NCI-H187 treated with DMSO at 0.1 percent for 48 hours (cell line): ENCODE measurements at regions not wholly inside any gene's neighbourhood (a gene's known extent, or its start where the extent isn't known, plus 50 kb on each side); places are given as distances from the start of the nearest gene placed in this dataset.

Source experiments
- DNase-seq: peaks from one replicate; lab custom pipeline; 2025; lab: John Stamatoyannopoulos, UW

DNA sequence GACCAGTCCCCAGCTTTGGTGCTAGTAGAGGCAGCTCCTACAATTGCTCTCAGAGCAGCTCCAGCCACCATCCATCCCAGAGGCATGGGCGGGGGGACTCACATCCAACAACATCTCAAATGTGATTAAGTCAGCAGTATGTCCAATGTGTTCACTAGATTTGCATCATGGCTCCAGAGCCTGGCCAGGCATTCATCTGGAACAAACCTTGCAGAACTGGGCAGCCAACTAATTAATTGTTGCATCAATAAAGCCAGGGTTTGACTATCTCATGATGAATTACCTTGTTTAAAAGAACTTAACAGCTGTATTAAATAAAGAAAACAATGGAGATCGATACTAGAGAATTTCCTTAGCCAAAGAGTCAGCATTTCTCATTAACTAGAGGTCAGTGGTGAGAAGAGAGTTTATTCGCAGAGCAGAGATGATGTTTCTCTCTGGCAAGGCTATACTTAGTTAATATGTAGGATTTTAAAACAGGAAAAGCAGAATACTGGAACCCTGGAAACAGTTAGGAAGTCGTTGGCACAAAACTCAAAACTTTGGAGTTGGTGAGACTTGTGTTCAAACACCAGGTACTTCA lies 494.4 kb downstream of the GRIN2A start:
- DNase-seq, result no peak

DNA sequence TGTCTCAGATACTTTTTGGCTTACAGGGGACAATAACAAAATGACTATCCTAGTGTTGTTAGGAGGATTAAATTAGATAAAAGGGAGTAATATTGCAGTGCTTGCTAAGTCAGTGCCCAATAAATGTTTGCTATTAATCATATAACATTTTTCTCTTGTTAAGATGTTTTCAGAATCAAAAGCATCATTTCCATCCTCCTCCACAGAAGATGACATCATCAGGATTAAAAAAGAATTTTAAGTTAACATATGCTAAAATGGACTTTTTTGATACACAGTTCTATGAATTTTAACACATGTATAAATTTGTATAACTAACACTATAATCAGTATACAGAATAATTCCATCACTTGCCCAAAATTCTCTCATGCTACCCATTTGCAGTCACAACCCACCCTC lies 492.6 kb downstream of the GRIN2A start:
- DNase-seq, result no peak

DNA sequence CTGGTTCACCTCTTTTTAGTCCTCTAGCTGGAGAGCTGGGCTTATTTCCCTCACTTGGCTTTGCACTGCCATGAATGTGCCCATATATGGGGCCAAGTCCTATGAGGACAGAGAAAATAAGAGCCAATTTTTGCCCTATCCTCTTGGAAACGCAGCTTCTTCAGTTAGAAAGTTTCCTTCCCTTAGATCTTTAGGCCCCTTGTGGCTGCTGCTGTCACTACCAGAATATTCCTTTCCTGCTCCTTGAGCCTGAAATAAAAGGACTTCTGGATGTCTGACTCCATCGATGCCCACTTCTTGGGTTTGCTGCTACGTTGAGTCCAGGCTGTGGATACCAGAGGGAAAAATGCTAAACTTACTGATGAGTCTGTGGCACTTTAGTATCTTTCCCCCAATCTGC lies 487.1 kb downstream of the GRIN2A start:
- DNase-seq, result no peak
